KOPT-K1 (cell line): ENCODE measurements at regions not wholly inside any gene's neighbourhood (a gene's known extent, or its start where the extent isn't known, plus 50 kb on each side); places are given as distances from the start of the nearest gene placed in this dataset.
"Not testable (repeated sequence)": the region's sequence is repeated elsewhere in the genome, so short reads cannot be mapped to it uniquely, and the experiment has no call there.

Experiments used
- H3K27ac ChIP-seq: fragments of 200-600 bp; sonication (generic); 2 replicates; pipeline ENCODE4 v1.5.1; 2016; ENCODE audit warnings: antibody characterized with exemption, mild to moderate bottlenecking, low read depth, low read length; ENCODE audit not compliant: poor library complexity, severe bottlenecking
- H3K36me3 ChIP-seq: fragments of 200-600 bp; sonication (generic); 2 replicates; pipeline ENCODE4 v1.5.1; 2017; ENCODE audit warnings: antibody characterized with exemption, mild to moderate bottlenecking, low read length, moderate library complexity; ENCODE audit not compliant: insufficient read depth
- H3K9me3 ChIP-seq: fragments of 200-600 bp; sonication (generic); 2 replicates; pipeline ENCODE4 v1.5.1; 2017; ENCODE audit warnings: antibody characterized with exemption, low read length, mild to moderate bottlenecking; ENCODE audit not compliant: insufficient read depth, poor library complexity, severe bottlenecking

DNA sequence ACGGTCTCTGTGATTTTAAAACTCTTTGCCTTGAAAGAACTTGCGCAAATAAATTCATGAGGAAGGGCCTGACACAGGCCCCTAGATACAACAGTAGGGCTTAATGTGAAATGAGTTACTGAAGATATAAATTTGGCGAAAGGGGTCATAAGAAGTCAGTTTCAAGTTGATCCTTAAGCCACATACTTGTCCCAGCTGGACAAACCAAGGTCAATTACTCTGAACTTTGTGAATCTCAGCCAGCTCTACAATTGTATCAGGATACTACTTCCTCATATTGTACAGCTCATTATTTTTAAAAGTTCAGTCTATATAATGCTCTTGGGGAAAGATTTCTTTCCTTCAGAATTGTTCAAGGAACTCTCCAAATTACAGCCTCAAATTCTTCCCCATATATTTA is 432.8 kb downstream of the METTL4 start:
- no peaks in the 10 kb centered on the region for H3K36me3 ChIP-seq
- no peaks in the 10 kb centered on the region for H3K9me3 ChIP-seq
- no peak overlapping the region for H3K27ac ChIP-seq

DNA sequence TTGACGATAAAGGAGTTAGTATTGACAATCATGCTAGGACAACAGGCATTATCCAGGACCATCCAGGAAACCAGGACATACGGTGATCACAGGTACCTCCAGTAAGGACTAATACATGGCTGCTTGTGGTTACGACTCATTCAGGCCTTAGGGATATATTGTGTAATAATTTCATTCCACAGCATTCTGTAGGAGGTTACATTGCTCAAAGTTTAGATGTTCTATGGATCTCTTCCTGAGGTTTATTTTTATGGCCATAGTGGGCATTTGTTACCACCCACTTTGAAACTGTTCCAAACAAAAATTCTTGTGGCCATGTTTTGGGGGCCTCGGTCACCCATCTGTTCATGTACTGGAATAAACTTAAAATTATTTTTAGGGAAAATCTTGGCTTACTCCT is 431.6 kb downstream of the METTL4 start:
- H3K9me3 ChIP-seq = no peaks in the 10 kb centered on the region
- H3K27ac ChIP-seq = no peak overlapping the region
- H3K36me3 ChIP-seq = no peaks in the 10 kb centered on the region

DNA sequence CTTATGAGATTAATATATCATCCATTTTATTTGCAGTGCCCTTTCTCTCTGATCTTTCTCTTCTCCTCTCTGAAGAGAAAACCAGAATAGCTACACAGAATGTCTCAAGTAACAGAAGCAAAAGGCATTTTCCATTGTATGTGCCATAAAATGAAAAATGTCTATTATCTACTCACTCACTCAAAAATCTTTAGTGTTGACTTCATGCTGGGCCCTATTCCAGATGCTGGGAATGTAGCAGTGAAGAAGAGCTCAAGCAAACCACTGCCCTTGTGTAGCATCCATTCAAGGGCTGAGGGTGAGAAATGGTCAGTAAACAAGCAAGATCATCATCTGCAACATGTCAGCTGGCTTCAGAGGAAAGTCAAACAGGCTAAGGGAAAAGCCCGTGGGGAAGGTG is 427.7 kb downstream of the METTL4 start:
- H3K36me3 ChIP-seq = no peaks in the 10 kb centered on the region
- no peak overlapping the region for H3K27ac ChIP-seq
- H3K9me3 ChIP-seq = no peaks in the 10 kb centered on the region

DNA sequence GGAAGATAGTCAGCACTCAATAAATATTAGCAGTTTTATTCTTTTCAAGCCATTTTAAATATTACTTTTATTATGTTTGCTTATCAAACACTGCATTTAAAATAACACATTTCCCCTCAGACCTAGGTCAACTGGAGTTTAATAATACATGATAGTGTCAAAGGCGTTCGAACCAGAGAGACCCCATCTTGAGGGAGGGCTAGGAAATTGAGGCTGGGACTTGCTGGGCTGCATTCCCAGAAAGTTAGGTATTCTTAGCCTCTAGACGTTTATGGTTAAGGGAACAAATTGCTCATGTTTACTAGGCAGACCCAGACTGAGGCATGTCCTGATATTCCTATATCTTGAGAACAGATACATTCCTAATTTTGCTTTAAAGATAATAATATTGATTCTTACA is 426.5 kb downstream of the METTL4 start:
- H3K9me3 ChIP-seq = no peaks in the 10 kb centered on the region
- no peak overlapping the region for H3K27ac ChIP-seq
- no peaks in the 10 kb centered on the region for H3K36me3 ChIP-seq

DNA sequence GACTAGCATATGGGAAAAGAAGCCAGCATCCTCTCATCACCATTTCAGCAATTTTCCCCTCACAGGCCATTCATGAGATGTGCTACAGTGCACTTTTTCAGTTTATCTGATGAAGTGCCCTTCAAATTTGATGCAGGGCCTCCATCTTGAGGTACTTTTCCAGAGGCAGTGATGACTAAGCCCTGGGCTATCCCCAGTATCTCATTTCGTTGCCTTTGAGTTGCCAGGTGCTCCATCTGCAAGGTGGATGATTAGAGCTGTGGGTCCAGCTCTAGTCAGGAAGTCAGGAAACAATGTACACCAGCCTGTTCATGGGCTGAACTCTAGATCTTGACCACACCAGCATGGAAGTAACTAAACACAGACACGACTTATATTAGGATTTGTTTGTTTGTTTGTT is 425.2 kb downstream of the METTL4 start:
- H3K9me3 ChIP-seq = no peaks in the 10 kb centered on the region
- H3K36me3 ChIP-seq = no peaks in the 10 kb centered on the region
- no peak overlapping the region for H3K27ac ChIP-seq

DNA sequence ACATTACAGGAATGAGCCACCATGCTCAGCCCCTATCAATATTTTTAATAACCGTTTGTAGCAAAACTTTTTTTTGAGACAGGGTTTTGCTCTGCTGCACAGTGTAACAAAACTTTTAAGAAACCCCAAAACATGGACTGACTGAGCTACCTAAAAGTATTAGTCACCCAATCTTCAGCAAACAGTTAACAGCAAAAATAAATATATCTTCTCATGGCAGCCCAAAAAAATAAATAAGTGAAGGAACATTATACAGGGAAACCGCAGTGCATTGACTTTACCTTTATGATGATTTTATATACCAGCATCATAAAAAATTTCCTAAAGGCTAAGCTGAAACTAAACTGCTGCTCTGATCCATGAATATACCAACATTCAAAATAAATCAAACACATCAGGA is 424.6 kb downstream of the METTL4 start:
- H3K36me3 ChIP-seq = no peaks in the 10 kb centered on the region
- H3K9me3 ChIP-seq = no peaks in the 10 kb centered on the region
- no peak overlapping the region for H3K27ac ChIP-seq

DNA sequence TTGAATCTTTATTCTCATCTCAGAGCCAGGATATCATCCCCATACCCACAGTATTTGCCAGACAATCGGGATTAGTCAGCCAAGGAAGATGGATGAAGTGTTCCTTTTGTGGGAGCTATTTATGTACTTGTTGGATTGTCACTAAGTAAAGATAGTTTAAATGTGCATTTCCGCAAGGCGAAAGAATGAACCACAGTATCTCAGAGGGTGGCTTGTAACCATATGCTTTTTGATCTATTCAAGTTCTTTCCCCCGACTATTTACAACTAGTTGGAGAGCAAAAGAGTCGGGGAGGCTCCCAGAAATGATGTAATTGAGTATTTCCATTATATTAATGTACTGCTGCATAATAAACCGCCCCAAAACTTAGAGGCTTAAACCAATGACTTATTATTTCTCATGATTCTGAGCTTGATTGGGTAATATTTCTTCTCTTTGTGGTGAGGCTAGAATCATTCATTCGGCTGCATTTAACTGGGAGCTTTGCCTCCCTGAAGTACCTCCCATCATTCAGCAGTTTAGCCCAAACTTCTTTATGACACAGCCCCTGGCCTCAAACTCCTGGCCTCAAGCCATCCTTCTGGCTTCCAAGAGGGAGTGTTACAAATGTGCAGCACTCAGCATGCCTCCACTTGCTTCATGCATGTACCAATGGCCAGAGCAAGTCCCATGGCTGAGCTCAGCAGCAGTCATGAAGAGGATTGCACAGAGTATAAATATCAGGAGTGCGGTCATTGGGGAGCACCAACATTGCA is 423.7 kb downstream of the METTL4 start:
- Histone ChIP-seq H3K27ac (no peak overlapping the region), H3K9me3 (no peaks in the 10 kb centered on the region), H3K36me3 (no peaks in the 10 kb centered on the region)

DNA sequence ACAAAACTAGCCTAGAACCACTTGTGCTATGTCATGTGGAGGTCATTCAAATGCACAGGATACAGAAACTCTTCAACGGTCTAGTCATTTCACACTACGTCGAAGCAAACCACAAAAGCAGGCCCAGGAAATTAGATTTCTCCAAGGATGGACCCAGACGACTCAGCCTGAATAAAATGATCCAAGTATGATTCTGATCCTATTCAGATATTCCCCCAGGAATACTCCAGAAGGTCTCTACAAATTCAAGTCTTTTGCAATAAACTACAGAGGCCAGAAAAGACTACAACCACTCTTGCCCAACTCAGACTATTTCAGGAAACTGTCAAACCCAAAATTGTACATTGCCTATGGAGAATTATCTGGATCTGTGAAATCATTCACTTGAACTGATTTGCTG is 422.5 kb downstream of the METTL4 start:
- Histone ChIP-seq H3K27ac (no peak overlapping the region), H3K36me3 (no peaks in the 10 kb centered on the region), H3K9me3 (no peaks in the 10 kb centered on the region)

DNA sequence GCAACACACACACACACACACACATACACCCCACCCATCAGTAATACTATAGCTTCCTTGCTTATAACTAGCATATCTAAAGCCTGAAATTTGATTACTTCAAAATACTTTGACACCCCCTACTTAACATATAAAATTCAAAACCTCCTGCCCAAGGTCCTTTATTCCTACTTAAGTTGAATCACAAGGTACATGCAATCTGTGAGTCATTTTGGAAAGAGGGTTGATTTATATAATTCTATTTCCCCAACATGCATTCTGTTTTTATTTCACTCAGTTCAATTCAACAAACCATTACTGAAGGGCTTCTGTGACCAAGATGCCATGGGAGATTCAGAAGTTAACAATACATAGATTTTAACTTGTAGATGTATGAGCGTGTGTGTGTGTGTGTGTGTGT is 420.7 kb downstream of the METTL4 start:
- Histone ChIP-seq H3K27ac (no peak overlapping the region), H3K9me3 (no peaks in the 10 kb centered on the region), H3K36me3 (no peaks in the 10 kb centered on the region)

DNA sequence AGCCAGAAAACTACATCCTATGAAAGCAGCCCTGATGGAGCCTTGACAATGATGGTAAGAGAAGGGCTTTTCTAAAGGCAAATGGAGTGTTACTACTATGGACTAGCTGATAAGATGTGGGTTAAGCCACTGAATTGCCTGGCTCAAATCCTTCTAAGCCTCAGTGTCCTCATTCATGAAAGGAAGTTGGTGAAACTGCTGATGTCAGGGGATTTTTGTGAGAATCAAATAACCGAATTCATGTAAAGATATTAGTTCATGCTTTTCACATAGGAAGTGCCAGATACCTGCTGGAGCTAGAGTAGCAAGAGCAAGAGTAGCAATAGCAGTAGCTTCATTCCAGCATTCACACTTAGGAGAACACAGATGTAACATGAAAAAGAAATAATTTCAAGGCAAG is 417.0 kb downstream of the METTL4 start:
- no peaks in the 10 kb centered on the region for H3K9me3 ChIP-seq
- H3K27ac ChIP-seq = no peak overlapping the region
- H3K36me3 ChIP-seq = no peaks in the 10 kb centered on the region

DNA sequence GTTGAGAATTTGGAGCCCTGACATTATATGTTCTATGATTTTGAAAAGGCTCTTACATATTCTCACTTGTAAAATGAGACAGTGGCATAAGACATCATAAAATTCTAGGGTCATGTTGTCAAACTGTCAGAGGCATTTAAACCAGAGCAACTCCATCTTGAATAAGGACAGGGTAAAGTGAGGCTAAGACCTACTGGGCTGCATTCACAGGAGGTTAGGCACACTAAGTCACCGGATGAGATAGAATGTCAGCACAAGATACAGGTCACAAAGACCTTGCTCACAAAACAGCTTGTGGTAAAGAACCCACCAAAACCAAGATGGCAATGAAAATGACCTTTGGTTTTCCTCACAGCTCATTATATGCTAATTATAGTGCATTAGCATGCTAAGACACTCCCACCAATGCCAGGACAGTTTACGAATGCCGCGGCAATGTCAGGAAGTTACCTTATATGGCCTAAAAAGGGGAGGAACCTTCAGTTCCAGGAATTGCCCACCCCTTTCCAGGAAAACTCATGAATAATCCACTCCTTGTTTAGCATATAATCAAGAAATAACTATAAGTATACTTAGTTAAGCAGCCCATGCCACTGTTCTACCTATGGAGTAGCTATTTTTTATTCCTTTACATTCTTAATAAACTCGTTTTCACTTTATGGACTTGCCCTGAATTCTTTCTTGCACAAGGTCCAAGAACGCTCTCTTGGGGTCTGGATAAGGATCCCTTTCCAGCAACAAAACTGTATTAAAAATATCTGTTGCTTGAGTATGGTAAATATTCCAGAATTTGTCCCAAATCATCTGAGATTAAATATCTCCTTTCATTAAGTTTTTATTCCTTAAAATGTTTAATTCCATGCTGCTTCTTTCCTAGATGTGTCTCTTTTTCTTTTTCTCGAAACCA is 406.4 kb downstream of the METTL4 start:
- Histone ChIP-seq H3K27ac (no peak overlapping the region), H3K36me3 (no peaks in the 10 kb centered on the region), H3K9me3 (no peaks in the 10 kb centered on the region)

DNA sequence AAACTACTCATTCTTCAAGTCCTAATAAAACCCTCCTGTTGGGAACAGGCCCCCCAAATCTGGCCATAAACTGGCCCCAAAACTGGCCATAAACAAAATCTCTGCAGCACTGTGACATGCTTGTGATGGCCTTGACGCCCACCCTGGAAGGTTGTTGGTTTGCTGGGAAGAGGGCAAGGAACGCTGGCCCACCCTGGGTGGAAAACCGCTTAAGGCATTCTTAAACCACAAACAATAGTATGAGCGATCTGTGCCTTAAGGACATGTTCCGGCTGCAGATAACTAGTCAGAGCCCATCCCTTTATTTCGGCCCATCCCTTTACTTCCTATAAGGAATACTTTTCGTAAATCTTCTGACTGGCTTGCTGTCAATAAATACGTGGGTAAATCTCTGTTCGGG is 404.4 kb downstream of the METTL4 start:
- not testable (repeated sequence) for H3K9me3 ChIP-seq, H3K27ac ChIP-seq, H3K36me3 ChIP-seq

DNA sequence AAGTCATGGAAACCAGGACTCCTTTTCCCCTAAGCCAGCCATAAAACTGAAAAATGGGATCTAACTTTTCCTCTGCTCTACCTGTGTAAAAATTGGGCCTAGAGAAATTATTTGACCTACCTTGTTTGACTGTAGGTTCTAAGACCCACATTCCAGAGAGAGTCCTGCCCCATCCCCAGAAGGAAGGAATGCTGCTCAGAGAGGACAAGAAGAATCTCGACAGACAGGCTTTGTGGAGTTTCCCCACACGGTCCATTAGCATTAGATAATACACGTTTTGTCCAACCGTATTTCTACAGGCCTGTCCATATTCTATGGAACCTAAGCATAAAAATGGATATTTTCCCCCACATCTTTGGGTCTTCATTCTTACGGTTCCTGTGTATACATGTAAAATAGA is 403.3 kb downstream of the METTL4 start:
- no peaks in the 10 kb centered on the region for H3K36me3 ChIP-seq
- H3K9me3 ChIP-seq = no peaks in the 10 kb centered on the region
- H3K27ac ChIP-seq = no peak overlapping the region

DNA sequence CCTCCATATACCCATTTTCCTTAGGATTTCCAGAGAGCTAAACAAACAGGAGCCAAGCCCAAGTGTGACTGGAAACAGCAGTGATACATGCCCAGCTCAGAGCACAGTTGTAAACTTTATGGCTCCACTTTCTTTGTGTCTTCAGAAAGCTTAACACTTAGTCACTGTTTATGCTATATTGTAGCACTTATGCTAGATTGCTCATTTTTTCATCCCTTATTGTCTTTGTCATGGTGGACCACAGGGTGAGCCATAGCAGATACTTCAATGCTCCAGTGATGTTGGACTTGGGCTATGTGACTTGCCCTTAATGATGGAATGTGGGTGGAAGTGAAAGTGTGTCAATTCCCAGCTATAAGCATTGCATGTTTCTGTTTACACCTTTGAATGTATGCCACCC is 401.6 kb downstream of the METTL4 start:
- Histone ChIP-seq H3K27ac (no peak overlapping the region), H3K9me3 (no peaks in the 10 kb centered on the region), H3K36me3 (no peaks in the 10 kb centered on the region)

DNA sequence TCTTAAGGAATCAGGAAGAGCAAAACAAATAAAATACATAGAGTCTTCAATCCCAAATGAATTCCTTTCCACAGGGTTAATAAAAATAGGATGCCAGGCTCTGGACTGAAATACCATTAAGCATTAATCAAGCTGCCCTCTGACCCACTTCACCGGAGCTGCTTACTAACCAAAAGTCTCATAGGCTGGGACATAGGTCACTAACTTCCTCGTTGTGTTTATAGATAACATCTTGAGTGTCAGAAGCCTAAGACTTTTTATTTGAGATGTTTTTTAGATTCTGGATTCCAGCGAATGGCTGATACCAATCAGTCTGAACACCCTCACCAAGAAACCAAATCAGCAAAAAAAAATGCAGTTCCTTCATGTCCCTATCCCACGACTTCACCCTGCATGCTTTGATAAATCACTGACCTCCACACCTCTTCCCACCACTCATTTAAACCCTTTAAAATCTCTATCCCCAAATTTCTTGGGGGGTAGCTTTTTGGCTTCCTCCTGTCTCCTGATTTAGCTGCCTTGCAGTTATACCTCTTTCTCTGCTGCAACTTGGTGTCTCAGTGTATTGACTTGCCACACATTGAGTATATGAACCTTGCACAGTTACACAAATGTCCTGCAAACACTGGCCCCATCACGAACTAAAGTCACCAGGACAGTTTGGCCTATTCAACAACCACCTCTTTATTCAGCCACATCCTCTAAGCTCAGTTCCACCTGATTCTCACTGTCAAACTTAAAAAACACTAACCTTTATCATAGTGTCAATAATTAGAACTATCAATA is 399.3 kb downstream of the METTL4 start:
- no peaks in the 10 kb centered on the region for H3K9me3 ChIP-seq
- H3K27ac ChIP-seq = no peak overlapping the region
- H3K36me3 ChIP-seq = no peaks in the 10 kb centered on the region
